Esophagus muscularis mucosa (tissue), 4 donors: ENCODE measurements at regions not wholly inside any gene's neighbourhood (a gene's known extent, or its start where the extent isn't known, plus 50 kb on each side); places are given as distances from the start of the nearest gene placed in this dataset.

ENCODE experiments used
- DNase-seq: peaks from one replicate; pipeline ENCODE4 v3.0.0-alpha.2; 2017; ENCODE audit errors: extremely low spot score
- H3K27ac ChIP-seq, 4 donors: fragments of 200-600 bp; sonication (generic); replicated peaks in 1 of 4; 1 replicate in 3 of 4; 2 replicates in 1 of 4; pipeline ENCODE4 v1.5.1; 2016 to 2019; ENCODE audit warnings: mild to moderate bottlenecking in 1 of 4
- H3K27me3 ChIP-seq, 4 donors: fragments of 200-600 bp; sonication (generic); one replicate each; pipeline versions ENCODE4 v1.5.1 to v1.6.0; 2016 to 2019
- H3K36me3 ChIP-seq, 4 donors: fragments of 200-600 bp; sonication (generic); one replicate each; pipeline ENCODE4 v1.5.1; 2016 to 2019
- H3K4me1 ChIP-seq, 4 donors: fragments of 200-600 bp; sonication (generic); one replicate each; pipeline ENCODE4 v1.5.1; 2016 to 2019
- H3K4me3 ChIP-seq, 4 donors: fragments of 200-600 bp; sonication (generic); 1 replicate in 2 of 4; 2 replicates in 2 of 4; pipeline ENCODE4 v1.5.1; 2016 to 2019; ENCODE audit warnings: mild to moderate bottlenecking in 4 of 4, moderate library complexity in 1 of 4
- H3K9me3 ChIP-seq, 4 donors: fragments of 200-600 bp; sonication (generic); 1 replicate in 3 of 4; 2 replicates in 1 of 4; pipeline ENCODE4 v1.5.1; 2016 to 2019
- CTCF ChIP-seq, 3 experiments: fragments of 200-600 bp in 2 of 3; fragments of 450-650 bp in 1 of 3; sonication (generic) in 2 of 3; IDR thresholded peaks; one replicate each; pipeline ENCODE4 v1.5.1; 2017 to 2019; ENCODE audit warnings: antibody characterized with exemption in 3 of 3, mild to moderate bottlenecking in 2 of 3, moderate library complexity in 1 of 3
- EP300 ChIP-seq: sonication (generic); formaldehyde crosslinking; IDR thresholded peaks from one replicate; pipeline ENCODE4 v1.6.1; 2017; ENCODE audit warnings: antibody characterized with exemption
- POLR2A ChIP-seq: fragments of 450-650 bp; IDR thresholded peaks from one replicate; pipeline ENCODE4 v1.6.1; 2017; ENCODE audit warnings: antibody characterized with exemption, moderate library complexity, mild to moderate bottlenecking, low read depth
- POLR2AphosphoS5 ChIP-seq, 2 donors: sonication (generic); formaldehyde crosslinking; IDR thresholded peaks; one replicate each; pipeline ENCODE4 v1.6.1; 2017; ENCODE audit warnings: antibody characterized with exemption in 2 of 2
- WGBS: methylation state at CpG from one replicate; pipeline ENCODE4 v1.1.5; 2018; 5-methylcytosine and 5-hydroxymethylcytosine counted together
- intact Hi-C: fragments of 100-400 bp; cut with DNase I; formaldehyde crosslinking; loops from one replicate; pipeline ENCODE4 v1.15.1; 2023

- intact Hi-C loops = no loop called here
- Histone ChIP-seq H3K4me3 (no peak overlapping the region), H3K27ac (no peak overlapping the region), H3K4me1 (peaks cover 0 to 8% (median 5%) of the 10 kb centered on the region in 4 donors), H3K9me3 (peaks cover 0 to 3% (median 0%) of the 10 kb centered on the region in 4 donors), H3K27me3 (no peaks in the 10 kb centered on the region), H3K36me3 (no peaks in the 10 kb centered on the region)
- WGBS = 93% methylated on average over 1 of the region's 1 CpG
- TF ChIP-seq CTCF (IDR thresholded peaks at IDR 0.05) = no peak
- TF ChIP-seq POLR2A = no peak
- TF ChIP-seq POLR2AphosphoS5 (IDR thresholded peaks at IDR 0.05) = no peak
- DNase-seq = no peak
These were observed 66.2 kb upstream of the KCNK1 start for GRCh38 chr1:233547726-233548125.

GRCh38 chr1:233549404-233549803 is 64.5 kb upstream of the KCNK1 start:
- no peak for TF ChIP-seq POLR2AphosphoS5 (IDR thresholded peaks at IDR 0.05)
- no peak for TF ChIP-seq EP300
- TF ChIP-seq POLR2A = no peak
- no peak for TF ChIP-seq CTCF (IDR thresholded peaks at IDR 0.05)
- no peak for DNase-seq
- Histone ChIP-seq H3K27me3 (no peaks in the 10 kb centered on the region), H3K36me3 (no peaks in the 10 kb centered on the region), H3K9me3 (peaks cover 0 to 3% (median 0%) of the 10 kb centered on the region in 4 donors), H3K4me1 (no peaks in the 10 kb centered on the region), H3K27ac (no peak overlapping the region), H3K4me3 (no peak overlapping the region)
- intact Hi-C loops = no loop called here
- WGBS = 36% methylated on average over 2 of the region's 2 CpGs

- DNase-seq = no peak
- Histone ChIP-seq H3K27me3 (no peaks in the 10 kb centered on the region), H3K4me1 (no peaks in the 10 kb centered on the region), H3K36me3 (no peaks in the 10 kb centered on the region), H3K9me3 (peaks cover 0 to 3% (median 0%) of the 10 kb centered on the region in 4 donors), H3K27ac (no peak overlapping the region), H3K4me3 (no peak overlapping the region)
- intact Hi-C loops = no loop called here
- TF ChIP-seq POLR2AphosphoS5 (IDR thresholded peaks at IDR 0.05) (no peak), POLR2A (no peak), CTCF (IDR thresholded peaks at IDR 0.05) (no peak), EP300 (no peak)
- WGBS = 94% methylated on average over 3 of the region's 3 CpGs
These were observed 64.0 kb upstream of the KCNK1 start for GRCh38 chr1:233549917-233550316.

- DNase-seq = no peak
- intact Hi-C loops = no loop called here
- H3K27me3 ChIP-seq = no peaks in the 10 kb centered on the region
- no peaks in the 10 kb centered on the region for H3K9me3 ChIP-seq
- H3K4me3 ChIP-seq = no peak overlapping the region
- no peak overlapping the region for H3K27ac ChIP-seq
- no peaks in the 10 kb centered on the region for H3K36me3 ChIP-seq
- TF ChIP-seq POLR2A = no peak
- TF ChIP-seq CTCF (IDR thresholded peaks at IDR 0.05) = no peak
- no peak for TF ChIP-seq POLR2AphosphoS5 (IDR thresholded peaks at IDR 0.05)
- no peak for TF ChIP-seq EP300
- 54% methylated on average over 2 of the region's 2 CpGs for WGBS
- H3K4me1 ChIP-seq = no peaks in the 10 kb centered on the region
These were observed 59.9 kb upstream of the KCNK1 start for GRCh38 chr1:233554037-233554436.

- Histone ChIP-seq H3K36me3 (no peaks in the 10 kb centered on the region), H3K4me1 (no peaks in the 10 kb centered on the region), H3K27me3 (no peaks in the 10 kb centered on the region), H3K27ac (no peak overlapping the region), H3K9me3 (peaks cover 0 to 22% (median 11%) of the 10 kb centered on the region in 4 donors), H3K4me3 (no peak overlapping the region)
- intact Hi-C loops = no loop called here
- DNase-seq = no peak
- no peak for TF ChIP-seq CTCF (IDR thresholded peaks at IDR 0.05)
- no peak for TF ChIP-seq POLR2A
- no peak for TF ChIP-seq EP300
- no peak for TF ChIP-seq POLR2AphosphoS5 (IDR thresholded peaks at IDR 0.05)
These were observed 52.0 kb upstream of the KCNK1 start for GRCh38 chr1:233561708-233562426.
